NCI-H524 treated with DMSO at 0.1 percent for 48 hours (cell line): ENCODE measurements at regions not wholly inside any gene's neighbourhood (a gene's known extent, or its start where the extent isn't known, plus 50 kb on each side); places are given as distances from the start of the nearest gene placed in this dataset.

ENCODE experiments used
- DNase-seq: peaks from one replicate; lab custom pipeline; 2025; lab: John Stamatoyannopoulos, UW

- DNase-seq: no peak
Observed at GRCh38 chr3:95356764-95357501, 1294.1 kb downstream of the NSUN3 start.

- no peak for DNase-seq
Observed at GRCh38 chr3:95387242-95388021, 1324.6 kb downstream of the NSUN3 start.

GRCh38 chr3:95389725-95390313 is 1327.0 kb downstream of the NSUN3 start:
- no peak for DNase-seq

GRCh38 chr3:95394286-95394685 is 1331.4 kb downstream of the NSUN3 start:
- DNase-seq: peak; percentile 20

GRCh38 chr3:95399585-95399984 is 1336.7 kb downstream of the NSUN3 start:
- no peak for DNase-seq

- no peak for DNase-seq
Observed at GRCh38 chr3:95401693-95402092, 1338.8 kb downstream of the NSUN3 start.

- no peak for DNase-seq
Observed at GRCh38 chr3:95407709-95408463, 1345.0 kb downstream of the NSUN3 start.

- no peak for DNase-seq
Observed at GRCh38 chr3:95408464-95408862, 1345.6 kb downstream of the NSUN3 start.

GRCh38 chr3:95418251-95418650 is 1355.4 kb downstream of the NSUN3 start:
- no peak for DNase-seq

- no peak for DNase-seq
Observed at GRCh38 chr3:95424279-95424678, 1361.4 kb downstream of the NSUN3 start.

GRCh38 chr3:95434491-95434890 is 1371.6 kb downstream of the NSUN3 start:
- no peak for DNase-seq

- DNase-seq: no peak
Observed at GRCh38 chr3:95437409-95437808, 1374.5 kb downstream of the NSUN3 start.

GRCh38 chr3:95438274-95438673 is 1375.4 kb downstream of the NSUN3 start:
- DNase-seq: no peak

GRCh38 chr3:95442766-95443165 is 1371.6 kb upstream of the EPHA6 start:
- DNase-seq: no peak

GRCh38 chr3:95449841-95450240 is 1364.6 kb upstream of the EPHA6 start:
- DNase-seq: no peak

GRCh38 chr3:95453242-95453641 is 1361.2 kb upstream of the EPHA6 start:
- DNase-seq: no peak

GRCh38 chr3:95456835-95457234 is 1357.6 kb upstream of the EPHA6 start:
- DNase-seq: no peak

- DNase-seq: no peak
Observed at GRCh38 chr3:95459706-95460105, 1354.7 kb upstream of the EPHA6 start.

- no peak for DNase-seq
Observed at GRCh38 chr3:95460274-95460673, 1354.1 kb upstream of the EPHA6 start.

- DNase-seq: no peak
Observed at GRCh38 chr3:95462161-95462560, 1352.2 kb upstream of the EPHA6 start.

GRCh38 chr3:95464346-95464745 is 1350.0 kb upstream of the EPHA6 start:
- no peak for DNase-seq

GRCh38 chr3:95468331-95468730 is 1346.1 kb upstream of the EPHA6 start:
- no peak for DNase-seq
